GM12892 (cell line): ENCODE measurements at regions not wholly inside any gene's neighbourhood (a gene's known extent, or its start where the extent isn't known, plus 50 kb on each side); places are given as distances from the start of the nearest gene placed in this dataset.

Experiments
- DNase-seq: peaks from one replicate; pipeline ENCODE4 v3.0.0; 2011; ENCODE audit not compliant: insufficient read length
- FAIRE-seq: peaks from 2 replicates; lab custom pipeline; 2011; peaks lifted over from hg19 to GRCh38; lab: Jason Lieb, UNC
- POLR2A ChIP-seq: IDR thresholded peaks from 2 replicates; pipeline ENCODE4 v1.6.1; 2011; ENCODE audit warnings: low read depth, low read length, control low read depth
- POLR2AphosphoS5 ChIP-seq: IDR thresholded peaks from 2 replicates; pipeline ENCODE4 v1.6.1; 2011; ENCODE audit warnings: low read depth, low read length, control low read depth
- TAF1 ChIP-seq: IDR thresholded peaks from 2 replicates; pipeline ENCODE4 v1.6.1; 2011; ENCODE audit warnings: low read depth, mild to moderate bottlenecking, control low read depth, low read length, borderline replicate concordance

DNA sequence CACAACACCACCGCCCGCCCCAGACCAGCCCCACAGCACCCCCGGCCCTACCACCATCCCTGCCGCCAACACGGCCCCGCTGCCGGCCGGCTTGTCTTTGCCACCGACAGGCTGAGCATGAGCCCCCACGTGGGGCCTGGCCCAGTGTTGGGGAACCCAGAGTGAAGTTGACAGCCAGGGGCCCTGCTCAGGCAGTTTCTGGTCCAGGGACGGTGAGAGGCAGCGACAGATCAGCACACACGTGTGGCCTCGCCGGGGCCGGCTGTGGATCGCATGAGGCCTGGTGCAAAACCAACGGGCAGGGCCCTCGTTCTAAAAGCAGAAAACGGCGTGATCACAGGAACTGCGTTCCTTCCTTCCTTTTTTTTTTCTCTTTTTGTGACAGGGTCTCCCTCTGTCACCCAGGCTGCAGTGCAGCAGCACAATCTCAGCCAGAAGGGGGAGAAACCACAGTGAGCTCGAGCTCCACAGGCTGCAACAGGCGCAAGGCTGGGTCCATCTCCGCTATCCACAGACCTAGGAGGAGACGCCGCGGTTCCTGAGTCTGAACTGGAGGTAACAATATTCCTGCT, 50.5 kb upstream of the FBRSL1 start:
- TF ChIP-seq TAF1 (no peak), POLR2AphosphoS5 (no peak), POLR2A (no peak)
- DNase-seq (no peak), FAIRE-seq (no peak)

GRCh38 chr12:132438726-132439125, 51.2 kb upstream of the FBRSL1 start:
- FAIRE-seq (no peak), DNase-seq (no peak)
- no peak for TF ChIP-seq POLR2A
- TF ChIP-seq POLR2AphosphoS5 = no peak
- no peak for TF ChIP-seq TAF1

DNA sequence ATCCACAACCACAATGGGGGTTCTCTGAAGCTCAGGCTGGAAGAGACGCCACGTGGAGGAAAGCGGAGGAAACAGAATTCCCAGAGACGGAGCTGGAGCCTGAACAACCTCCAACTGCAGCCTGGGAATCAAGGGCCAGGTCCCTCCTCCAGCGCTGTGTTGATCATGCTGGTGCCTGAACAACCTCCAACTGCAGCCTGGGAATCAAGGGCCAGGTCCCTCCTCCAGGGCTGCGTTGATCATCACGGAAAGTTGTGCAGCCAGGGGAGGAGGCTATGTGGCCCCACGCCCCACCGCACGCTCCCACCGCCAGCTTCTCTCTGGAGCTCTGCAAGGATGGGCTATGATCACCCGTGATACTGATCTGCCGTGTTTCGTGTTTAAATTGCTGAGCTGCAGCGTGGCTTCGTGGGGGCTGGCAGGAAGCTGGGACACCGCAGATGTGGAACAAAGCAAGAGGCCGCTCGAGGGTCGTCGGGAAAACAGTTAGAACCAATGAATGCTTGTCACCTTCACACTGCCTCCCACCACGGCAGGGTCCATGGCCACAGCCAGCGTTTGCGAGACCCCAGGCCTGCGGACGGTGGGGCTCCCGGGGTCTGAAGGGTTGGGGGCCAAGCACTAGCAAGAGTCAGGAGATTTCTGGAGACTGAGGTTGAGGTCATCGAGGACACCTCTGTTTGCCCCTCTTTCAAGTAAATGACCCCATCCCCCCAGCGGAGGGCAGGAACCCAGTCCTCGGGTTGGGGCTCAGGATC, 51.8 kb upstream of the FBRSL1 start:
- DNase-seq (no peak), FAIRE-seq (no peak)
- no peak for TF ChIP-seq POLR2AphosphoS5
- no peak for TF ChIP-seq TAF1
- no peak for TF ChIP-seq POLR2A

- TF ChIP-seq POLR2AphosphoS5 (no peak), POLR2A (no peak), TAF1 (no peak)
- FAIRE-seq = no peak
- DNase-seq = no peak
These were observed 52.6 kb upstream of the FBRSL1 start for GRCh38 chr12:132437252-132437932.

GRCh38 chr12:132436791-132437251, 53.1 kb upstream of the FBRSL1 start:
- no peak for TF ChIP-seq TAF1
- TF ChIP-seq POLR2A = no peak
- TF ChIP-seq POLR2AphosphoS5 = no peak
- FAIRE-seq = no peak
- DNase-seq = no peak

DNA sequence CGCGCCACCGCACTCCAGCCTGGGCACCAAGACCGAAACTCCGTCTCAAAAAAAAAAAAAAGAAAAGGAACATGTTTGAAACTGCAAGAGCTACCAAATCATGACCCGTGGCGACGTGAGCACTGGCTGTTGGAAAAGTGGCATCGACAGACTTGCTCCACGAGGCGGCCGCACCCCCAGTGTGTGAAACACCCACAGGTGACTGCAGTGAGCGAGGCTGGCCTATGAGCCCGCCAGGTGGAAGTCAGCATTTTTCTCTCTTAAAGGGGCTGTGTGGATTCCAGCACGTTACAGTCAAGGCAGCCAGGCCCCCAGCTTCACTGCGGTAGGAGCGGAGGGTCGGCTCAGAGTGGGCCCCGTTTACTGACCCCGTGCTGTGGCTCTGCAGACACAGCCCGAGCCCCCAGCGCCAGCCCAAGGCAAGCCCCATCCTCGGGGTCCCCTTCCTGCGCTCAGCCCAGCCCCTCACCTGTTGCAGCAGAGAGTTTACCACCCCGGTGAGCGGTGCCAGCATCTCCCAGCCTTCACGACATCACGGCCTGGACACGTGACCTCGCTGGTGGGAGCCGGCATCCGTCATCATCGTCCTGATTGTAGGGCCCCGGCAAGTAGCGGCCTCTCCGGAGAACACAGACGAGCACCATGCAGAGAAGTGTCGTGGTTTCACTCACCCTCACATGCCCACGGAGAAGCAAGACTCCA, 54.3 kb upstream of the FBRSL1 start:
- TF ChIP-seq POLR2A (no peak), TAF1 (no peak), POLR2AphosphoS5 (no peak)
- DNase-seq (no peak), FAIRE-seq (no peak)

GRCh38 chr12:132433641-132434395, 56.1 kb upstream of the FBRSL1 start:
- no peak for FAIRE-seq
- no peak for DNase-seq
- TF ChIP-seq POLR2AphosphoS5 = no peak
- no peak for TF ChIP-seq TAF1
- TF ChIP-seq POLR2A = no peak

GRCh38 chr12:132432721-132433577, 57.0 kb upstream of the FBRSL1 start:
- no peak for TF ChIP-seq TAF1
- no peak for TF ChIP-seq POLR2A
- no peak for TF ChIP-seq POLR2AphosphoS5
- FAIRE-seq (no peak), DNase-seq (no peak)

GRCh38 chr12:132432126-132432705, 57.7 kb upstream of the FBRSL1 start:
- FAIRE-seq (no peak), DNase-seq (no peak)
- TF ChIP-seq POLR2AphosphoS5 (no peak), TAF1 (no peak), POLR2A (no peak)
